Activated CD4-positive, alpha-beta T cell treated with anti-CD3 and anti-CD28 coated beads for 1 hour (primary cell): ENCODE measurements at regions not wholly inside any gene's neighbourhood (a gene's known extent, or its start where the extent isn't known, plus 50 kb on each side); places are given as distances from the start of the nearest gene placed in this dataset.
"Not testable (repeated sequence)": the region's sequence is repeated elsewhere in the genome, so short reads cannot be mapped to it uniquely, and the experiment has no call there.

Experiments
- DNase-seq: peaks from one replicate; pipeline ENCODE4 v3.0.0-alpha.2; 2020

DNA sequence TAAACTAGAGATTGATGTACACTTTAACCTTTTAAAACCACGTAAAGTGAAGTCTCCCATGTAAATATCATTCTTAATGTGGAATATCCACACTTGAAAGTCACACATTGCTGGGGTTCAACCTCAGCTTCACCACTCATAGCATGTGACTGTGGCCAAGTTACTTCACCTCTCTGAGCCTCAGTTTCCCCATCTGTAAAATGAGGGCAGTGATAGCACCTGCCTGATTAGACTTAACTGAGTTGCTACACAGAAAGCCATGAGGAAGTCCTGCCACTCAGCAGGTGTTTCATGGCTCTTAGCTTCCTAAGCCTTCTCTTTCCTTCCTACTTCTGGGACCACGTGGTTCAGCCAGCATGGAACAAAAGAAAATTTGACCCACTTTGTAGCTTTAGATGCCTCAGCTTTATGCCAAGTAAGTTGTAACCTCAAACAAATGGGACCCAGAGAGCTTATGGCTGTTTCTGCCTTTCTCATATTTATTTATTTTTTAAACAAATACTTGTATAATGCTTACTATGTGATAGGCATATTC is 277.3 kb upstream of the KLF3 start:
- DNase-seq: no peak

DNA sequence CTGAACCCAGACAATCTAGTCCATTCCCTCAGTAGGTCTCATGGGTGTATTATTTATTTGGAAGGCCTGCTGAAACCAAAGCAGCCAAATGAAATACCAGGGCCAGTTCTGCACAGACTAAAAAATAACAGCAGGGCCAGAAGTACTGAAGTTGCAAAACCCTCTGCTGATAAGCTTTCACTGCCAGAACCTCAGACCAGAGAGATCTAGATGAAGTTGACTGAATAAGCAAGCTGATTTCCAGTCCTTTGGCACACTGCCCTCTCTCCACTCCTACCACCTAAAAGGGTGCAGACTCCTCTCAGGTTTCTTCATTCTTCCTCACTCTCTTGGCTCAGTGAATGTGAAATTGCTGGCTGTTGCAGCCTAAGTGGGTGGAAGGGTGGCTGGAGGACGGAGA is 276.7 kb upstream of the KLF3 start:
- DNase-seq: no peak

DNA sequence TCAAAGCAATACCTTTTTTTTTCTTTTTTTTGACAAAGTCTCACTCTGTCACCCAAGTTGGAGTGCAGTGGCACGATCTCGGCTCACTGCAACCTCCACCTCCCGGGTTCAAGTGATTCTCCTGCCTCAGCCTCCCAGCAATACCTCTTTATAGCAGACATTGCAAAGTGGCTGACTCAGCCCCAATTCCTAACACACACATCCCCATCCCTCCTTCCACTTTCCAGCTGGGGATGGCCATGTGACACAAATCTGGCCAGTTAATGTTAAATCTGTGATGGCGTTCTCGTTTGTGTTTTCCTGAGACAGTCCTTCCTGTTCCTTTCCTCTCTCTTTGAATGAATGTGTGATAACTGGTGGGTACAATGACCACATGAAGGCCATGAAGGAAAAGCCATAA is 276.2 kb upstream of the KLF3 start:
- no peak for DNase-seq

DNA sequence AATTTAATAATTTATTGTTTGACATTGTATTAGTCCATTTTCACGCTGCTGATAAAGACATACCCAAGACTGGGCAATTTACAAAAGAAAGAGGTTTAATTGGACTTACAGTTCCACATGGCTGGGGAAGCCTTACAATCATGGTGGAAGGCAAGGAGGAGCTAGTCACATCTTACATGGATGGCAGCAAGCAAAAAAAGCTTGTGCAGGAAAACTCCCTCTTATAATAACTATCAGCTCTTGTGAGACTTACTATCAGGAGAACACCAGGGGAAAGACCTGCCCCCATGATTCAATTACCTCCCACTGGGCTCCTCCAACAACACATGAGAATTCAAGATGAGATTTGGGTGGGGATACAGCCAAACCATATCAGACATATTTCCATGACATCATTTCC is 275.1 kb upstream of the KLF3 start:
- DNase-seq: not testable (repeated sequence)

DNA sequence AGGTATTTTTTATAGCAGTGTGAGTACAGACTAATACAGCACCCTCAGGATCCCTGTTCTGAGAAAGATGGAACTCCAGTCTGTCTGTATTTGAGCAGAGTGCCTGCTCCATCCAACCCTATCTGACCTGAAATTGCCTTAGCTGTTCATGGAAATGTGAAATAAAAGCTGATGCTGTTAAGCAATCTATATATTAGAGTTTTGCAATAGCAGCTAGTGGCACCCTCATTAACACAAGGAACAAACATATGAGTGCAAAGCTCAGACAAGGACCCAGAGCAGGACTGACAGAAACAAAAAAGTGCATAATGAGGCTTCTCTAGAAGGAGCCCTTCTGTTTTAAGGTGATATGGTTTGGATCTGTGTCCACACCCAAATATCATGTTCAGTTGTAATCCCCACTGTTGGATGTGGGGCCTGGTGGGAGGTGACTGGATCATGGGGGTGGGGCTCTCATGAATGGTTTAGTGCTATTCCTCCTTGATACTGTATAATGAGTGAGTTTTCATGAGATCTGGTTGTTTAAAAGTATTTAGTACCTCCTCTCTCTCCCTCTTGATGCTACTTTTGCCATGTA is 272.9 kb upstream of the KLF3 start:
- no peak for DNase-seq

DNA sequence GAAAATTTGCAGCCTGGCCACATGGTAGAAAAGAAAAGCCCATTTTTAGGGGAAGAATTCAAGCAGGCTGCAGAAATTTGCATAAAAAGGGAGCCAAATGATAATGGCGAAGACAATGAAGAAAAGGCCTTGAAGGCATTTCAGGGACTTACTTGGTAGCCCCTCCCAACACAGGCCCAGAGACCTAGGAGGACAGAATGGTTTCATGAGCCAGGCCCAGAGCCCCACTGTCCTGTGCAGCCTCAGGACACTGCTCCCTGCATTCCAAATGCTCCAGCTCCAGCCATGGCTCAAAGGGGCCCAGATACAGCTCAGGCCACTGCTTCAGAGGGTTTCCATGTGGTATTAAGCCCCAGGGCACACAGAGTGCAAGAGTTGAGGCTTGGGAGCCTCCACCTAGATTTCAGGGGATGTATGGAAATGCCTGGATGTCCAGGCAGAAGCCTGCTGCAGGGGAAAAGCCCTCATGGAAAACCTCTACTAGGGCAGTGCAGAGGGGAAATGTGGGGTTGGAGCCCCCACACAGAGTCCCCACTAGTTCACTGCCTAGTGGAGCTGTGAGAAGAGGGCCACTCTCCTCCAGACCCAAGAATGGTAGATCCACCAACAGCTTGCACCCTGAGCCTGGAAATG is 271.7 kb upstream of the KLF3 start:
- DNase-seq: no peak

DNA sequence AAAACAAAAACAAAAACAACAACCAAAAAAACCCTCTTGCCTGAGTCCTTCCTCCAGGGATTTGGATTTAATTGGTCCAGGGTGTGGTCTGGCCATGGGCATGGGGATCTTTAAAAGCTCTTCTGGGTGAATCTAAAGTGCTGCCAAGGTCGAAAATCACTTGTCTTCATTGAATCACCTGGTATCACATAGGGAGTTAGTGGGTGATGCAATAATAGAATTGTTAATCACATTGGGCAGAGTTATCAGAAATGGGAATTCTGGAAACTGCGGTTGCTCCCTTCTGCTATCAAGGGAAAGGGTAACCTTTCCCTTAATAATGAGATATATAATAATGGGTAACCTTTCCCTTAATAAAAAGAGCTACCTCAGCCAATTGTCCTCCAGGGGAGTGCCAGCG is 267.9 kb upstream of the KLF3 start:
- no peak for DNase-seq

DNA sequence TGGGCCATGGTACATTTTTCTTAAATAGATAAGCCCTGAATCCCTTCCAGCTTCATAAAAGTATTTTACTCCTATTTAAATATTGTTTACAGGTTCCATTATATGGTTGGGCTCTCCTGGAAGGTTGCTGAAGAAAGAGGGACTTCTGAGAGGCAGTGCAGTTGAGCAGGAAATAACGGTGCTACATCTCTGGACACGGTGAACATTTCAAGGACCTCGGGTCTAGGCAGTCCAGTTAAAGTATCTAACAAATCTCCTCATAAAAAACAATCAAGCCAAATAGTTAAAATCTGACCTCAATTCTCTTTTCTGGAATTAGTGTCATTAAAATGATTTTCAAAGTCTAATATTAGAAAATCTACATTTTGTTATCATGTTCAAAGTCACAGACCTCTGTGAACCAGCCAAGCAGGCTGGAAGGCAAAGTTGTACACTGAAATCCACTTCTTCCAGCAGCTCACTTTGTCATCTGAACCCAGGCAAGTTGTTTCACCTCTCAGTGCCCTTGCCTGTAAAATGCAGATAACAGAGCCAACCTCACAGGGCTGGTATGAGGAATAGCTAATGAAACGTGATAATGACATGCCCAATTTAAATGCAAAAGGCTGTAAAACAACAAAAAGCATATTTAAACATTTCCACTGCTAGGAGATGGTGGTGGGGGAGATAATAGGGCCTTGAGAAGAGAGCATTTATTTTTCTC is 267.0 kb upstream of the KLF3 start:
- no peak for DNase-seq

DNA sequence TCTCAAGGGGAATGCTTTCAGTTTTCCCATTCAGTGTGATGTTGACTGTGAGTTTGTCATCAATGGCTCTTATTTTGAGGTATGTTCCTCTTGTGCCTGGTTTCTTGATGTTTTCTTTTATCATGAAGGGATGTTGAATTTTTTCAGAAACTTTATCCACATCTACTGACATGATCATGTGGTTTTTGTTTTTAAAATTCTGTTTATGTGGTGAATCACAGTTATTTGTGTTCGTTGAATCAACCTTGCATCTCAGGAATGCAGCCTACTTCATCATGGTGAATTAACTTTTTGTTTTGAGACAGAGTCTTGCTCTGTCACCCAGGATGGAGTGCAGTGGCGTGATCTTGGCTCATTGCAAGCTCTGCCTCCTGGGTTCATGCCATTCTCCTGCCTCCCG is 263.1 kb upstream of the KLF3 start:
- DNase-seq: no peak

DNA sequence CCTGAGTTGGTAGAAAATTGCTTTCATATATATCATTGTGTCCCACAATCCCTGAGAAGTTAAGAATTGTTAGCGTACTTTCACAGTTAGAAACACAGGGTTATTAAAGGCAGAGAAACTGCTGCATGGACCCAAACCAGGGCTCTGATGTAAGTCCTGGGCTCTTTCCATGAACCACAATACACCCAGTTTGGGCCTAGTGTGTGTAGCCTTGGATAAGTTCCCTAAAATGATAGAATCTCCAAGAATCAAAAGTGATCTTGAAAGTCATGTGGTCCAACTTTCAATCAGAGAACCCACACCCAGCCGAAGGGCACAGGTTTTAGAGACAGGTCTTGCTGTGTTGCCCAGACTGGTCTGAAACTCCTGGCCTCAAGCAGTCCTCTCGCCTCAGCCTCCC is 257.8 kb upstream of the KLF3 start:
- no peak for DNase-seq

DNA sequence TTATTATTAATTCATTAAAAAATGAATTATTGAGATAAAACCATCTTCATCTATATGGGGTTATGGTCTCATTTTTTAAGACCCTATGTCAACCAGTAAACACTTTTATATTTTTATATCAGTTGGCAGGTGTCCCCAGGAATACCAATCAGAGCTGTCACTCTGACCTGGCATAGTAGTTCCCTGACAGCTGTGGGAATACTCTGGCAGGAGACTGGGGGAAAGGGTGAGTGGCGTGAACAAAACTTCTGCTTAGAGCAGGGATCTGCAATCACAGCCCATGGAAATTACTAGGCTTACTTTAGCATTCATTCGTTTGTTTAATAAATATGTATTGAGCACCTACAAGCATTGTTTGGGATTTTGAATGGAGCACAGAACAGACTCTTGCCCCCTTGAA is 254.1 kb upstream of the KLF3 start:
- DNase-seq: no peak

DNA sequence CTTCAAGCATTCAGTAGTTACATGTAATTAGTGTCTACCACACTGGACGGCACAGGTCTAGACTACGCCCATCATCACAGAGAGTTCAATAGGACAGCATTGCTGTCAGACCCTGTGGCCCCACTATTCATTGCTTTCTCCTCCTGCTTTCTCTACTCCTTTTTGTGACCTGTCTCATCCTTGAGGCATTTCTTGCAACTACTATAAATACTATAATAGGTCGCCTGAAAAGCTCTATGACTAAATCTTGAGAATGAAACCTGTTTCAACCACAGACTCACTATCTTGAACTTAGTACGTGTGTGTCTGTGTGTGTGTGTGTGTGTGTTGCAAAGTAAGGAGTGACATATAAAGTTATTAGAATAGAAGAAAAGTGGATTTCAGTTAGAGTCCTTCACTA is 252.9 kb upstream of the KLF3 start:
- no peak for DNase-seq

DNA sequence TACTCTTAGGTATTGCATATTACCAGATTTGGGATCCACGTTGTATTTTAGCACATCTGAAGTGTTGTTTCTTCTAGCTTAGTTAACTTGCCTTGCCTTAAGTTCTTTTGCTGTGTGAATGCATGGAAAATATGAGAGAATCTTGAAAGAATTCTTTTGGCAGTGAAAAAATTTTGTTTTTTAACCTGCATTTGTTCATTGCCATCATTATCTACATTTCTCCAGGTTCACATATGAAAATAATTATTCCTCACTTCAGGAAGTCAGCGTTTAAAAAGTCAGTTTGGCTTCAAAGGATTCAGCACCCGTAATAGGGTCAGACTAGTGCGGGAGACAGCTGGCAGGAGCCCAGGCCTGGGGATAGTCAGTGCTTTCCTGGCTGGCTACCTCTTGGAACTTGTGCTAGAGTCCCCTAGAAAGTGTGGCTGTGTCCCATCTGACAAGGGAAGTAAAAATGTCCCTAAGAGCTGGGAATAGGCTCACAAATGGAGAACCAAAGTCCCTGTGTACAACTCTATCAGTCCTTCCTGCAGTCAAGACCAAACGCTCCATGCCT is 251.9 kb upstream of the KLF3 start:
- DNase-seq: no peak

DNA sequence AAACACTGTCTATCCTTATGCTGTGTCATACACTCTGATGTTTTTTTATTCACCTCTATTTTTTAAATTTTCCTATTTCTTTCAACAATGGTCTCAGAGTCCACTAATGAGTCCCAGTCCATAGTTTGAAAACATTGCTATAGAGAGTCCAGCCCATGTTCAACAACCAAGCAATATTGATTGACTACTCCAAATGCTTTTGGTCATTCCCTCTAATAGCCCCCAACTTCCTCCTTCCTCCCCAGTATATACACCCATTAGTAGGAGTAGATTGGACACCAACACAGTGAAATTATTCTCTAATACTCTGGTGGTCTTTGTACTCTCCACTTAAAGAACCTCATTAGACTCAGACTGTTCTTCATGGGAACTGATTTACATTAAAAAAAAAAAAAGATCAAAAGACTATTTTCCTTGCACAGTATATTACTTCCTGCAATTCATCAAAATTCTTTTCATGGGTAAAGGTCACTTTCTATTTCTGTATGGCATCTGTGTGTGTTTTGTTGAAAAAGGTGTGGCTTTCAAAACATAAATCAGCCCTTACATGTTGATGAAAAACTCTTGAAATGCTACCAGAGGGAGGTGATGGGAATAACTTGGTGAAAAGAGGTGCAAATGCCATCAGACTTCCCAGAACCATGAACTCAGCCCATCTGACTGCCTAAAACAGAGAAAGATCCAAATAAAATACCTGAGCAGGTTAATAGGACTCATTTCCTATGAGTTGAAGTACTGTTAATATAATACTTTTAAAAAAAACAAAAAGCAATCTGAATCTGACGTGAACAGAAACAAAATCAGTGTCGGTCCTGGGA is 250.3 kb upstream of the KLF3 start:
- no peak for DNase-seq

DNA sequence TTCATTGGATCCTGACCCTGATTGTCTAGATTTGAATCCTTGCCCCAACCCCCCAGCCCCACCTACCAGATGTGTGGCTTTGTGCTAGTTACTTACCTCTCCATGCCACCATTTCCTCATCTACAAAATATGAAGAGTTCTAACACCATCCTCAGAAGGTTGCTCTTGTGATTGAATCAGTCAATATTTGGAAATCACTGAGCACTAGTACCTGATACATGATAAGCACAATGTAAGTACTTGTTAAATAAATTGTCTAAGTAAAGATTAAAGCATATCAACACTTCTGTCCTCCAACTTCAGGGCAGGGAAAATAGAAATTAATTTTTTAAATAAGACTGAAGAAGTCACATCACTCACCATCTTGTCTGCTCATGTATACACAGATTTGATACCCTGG is 249.6 kb upstream of the KLF3 start:
- no peak for DNase-seq

DNA sequence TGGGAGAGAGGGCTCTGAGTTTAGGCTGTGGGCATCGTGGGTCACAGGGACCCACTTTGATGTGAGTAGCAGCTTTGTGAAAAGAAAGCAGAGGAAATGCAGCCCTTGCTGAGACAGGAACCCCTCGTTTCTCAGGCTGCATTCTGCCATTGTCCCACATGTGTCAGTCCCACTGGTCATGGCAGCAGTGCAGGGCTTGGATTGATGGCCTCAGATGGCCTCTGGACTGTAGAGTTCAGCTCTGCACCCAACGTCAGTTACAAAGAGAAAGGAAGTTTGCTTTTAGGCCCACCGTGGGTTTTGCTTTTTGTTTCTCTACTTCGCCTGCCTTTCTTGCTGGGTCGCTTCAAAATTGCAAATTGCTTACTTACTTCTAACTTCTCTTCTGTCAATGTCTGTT is 248.3 kb upstream of the KLF3 start:
- no peak for DNase-seq

DNA sequence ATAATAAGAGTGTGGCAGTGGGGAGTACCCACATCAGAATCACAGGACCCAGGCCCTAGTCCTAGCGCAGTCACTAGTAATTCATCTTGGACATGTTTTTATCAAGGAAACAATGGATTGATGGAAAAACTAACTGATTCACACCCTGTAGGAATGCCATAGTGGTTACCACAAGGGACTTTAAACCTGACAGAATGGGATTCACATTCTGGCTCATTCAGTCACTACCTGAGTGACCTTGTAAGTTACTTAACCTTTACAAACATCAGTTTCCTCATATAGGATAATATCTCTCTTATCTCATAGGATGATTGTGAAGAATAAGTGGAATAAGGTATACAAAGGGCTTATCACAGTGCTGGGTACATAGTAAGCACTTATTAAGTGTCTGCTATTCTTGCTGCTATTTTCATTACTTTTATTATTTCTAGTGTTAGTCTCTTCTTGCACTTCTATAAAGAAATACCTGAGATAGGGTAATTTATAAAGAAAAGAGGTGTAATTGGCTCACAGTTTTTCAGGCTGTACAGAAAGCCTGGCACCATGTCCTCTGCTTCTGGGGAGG is 247.5 kb upstream of the KLF3 start:
- DNase-seq: no peak

DNA sequence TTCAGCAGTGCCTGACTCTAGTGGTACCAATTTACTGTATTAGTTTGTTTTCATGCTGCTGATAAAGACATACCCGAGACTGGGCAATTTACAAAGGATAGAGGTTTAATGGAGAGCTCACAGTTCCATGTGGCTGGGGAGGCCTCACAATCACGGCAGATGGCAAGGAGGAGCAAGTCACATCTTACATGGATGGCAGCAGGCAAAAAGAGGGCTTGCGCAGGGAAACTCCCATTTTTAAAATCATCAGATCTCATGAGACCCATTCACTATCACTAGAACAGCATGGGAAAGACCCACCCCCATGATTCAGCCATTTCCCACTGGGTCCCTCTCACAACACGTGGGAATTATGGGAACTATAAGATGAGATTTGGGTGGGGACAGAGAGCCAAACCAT is 243.7 kb upstream of the KLF3 start:
- DNase-seq: not testable (repeated sequence)

DNA sequence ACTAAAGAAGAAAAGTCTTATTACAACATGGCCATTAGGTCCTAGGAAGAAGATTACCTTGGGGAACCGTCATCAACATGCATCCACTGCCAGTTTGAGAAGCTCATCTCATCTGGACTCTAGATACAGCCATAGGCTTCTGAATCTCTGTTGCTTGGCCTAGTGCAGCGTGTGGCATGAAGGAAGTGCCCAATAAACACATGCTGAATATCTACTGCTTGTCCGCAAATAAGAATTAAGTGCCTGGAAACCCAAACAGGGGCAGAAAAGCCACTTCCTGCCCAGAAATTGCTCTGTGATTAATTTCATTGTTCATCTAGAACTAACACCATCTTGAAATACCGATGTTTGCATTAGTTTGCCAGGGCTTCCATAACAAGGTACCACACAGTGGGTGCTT is 241.1 kb upstream of the KLF3 start:
- DNase-seq: no peak

DNA sequence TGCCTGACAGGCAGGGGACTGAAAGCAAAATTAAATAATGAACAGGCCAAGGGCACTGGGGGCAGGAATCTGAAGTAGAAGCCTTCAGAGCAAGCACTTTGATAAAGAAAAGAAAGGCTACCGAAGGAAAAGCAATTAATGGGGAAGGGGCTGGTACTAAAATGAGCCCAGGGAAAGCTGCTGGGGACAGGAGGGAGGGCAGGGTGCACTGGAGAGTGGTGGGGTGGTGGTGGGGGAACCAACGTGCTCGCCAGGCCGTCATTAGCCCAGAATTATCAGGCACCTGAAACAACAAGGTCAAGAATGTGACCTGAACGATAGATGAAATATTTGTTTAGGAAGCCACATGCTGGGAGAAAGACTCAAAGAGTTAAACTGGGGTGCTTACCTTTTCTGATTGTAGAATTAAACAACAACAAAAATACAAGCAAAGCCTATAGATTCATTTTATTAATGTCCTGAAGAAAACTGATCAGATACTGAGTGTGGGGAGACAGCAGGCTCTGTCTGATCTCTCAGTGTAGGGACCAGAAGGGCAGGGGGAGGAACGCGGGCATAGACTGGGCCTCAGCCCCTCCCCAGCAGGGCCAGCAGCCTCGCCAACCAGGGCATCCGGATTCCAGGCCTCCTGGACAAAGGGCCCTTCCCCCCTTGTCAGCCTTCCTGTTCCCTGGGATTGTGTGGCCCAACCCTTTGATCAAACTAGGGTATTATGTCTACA is 239.7 kb upstream of the KLF3 start:
- no peak for DNase-seq

DNA sequence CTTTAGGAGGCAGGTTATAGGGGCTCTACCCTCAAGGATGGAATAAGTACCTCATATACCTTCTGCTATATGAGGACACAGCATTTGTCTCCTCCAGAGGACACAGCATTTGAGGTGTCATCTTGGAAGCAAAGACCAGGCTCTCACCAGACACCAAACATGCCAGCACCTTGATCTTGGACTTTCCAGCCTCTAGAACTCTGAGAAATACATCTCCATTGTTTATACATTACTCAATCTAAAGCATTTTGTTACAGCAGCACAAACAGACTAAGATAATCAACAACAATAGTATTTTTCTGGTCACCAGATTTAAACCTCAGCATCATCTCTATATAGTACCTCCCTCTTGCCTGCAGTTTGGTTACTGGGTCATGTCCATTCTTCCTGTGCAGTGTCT is 237.5 kb upstream of the KLF3 start:
- no peak for DNase-seq

DNA sequence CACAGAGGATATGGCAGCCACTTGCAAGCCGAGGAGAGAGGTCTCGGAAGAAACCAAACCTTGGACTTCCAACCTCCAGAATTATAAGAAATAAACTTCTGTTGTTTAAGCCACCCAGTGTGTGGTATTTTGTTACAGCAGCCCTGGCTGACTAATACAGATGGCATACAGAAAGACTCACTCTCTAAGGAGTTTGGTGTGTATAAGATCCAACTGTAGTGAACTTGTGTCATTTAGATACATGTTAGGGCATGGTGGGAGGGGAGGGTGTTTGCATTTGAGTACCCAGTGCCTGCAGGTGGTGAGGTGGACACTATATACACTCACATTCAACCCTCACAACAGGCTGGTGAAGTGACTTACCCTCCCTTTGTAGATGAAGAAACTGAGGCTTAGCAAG is 233.2 kb upstream of the KLF3 start:
- DNase-seq: no peak
